ENCODE measurements at regions not wholly inside any gene's neighbourhood (a gene's known extent, or its start where the extent isn't known, plus 50 kb on each side); places are given as distances from the start of the nearest gene placed in this dataset.

DNA sequence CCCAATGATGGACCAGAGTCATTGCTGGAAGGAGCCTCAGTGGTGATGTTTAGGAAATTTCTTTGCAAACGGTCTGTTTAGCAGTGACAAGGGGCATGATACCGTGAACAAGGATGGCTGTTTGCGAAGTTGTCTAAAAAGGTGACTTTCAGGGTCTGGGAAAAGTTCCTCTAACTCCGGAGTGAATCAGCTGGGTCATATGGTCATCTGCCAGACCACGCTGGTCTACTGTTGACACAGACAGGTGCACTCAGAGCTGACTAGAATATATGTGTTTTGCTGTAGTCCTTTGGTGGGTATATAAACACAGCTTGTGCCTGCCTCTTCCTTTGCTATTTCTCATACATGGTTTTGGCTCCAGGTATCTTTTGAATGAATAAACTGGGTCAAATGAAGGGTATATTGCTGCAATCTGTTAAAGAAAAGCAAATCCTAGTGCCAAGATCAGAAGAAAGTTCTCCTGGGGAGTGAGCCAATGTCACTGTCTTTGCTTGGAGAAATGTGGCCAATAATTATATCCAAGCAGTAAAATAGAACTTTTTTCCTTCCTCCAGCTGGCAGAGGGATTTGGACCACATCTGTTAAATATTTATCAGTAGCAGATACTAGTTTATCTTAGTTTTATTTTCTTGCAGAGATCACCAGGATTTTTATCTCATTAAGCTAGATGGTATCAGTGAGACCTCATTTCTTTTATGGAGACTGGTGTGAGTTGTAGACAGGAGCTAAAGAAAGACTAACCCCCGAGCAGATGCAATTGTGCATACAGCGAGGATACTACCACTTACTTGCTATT lies 286.0 kb downstream of the TRIB2 start:
- TF ChIP-seq GATA3 (IDR thresholded peaks at IDR 0.05; ENCODE audit: low read depth, low read length) (no peak), GATA2 (IDR thresholded peaks at IDR 0.05; ENCODE audit: low read depth, low read length) (no peak)

DNA sequence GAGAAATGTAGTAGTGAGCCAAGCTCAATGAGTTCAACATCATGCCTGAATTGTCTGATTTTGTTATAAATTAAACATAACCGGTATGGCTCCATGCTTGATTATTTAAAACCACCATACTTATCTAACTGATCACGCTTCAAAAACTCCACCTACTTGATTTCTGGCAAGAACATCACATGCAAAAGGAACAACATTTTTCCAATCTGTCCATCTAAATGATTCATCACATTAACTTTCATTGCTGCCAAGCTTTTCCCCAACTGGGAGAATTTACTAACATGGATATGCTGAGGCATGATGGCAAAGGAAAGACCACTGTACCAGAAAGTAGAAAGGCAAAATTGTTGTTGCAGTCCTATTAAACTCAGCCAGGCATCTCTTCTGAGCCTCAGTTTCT lies 286.8 kb downstream of the TRIB2 start:
- TF ChIP-seq GATA3 (IDR thresholded peaks at IDR 0.05; ENCODE audit: low read depth, low read length): no peak
- TF ChIP-seq GATA2 (IDR thresholded peaks at IDR 0.05; ENCODE audit: low read depth, low read length): no peak

- peak; percentile 81 for TF ChIP-seq GATA2 (IDR thresholded peaks at IDR 0.05; ENCODE audit: low read depth, low read length)
- TF ChIP-seq GATA3 (IDR thresholded peaks at IDR 0.05; ENCODE audit: low read depth, low read length): peak; percentile 97
Observed at GRCh38 chr2:13005048-13005447, 288.3 kb downstream of the TRIB2 start.

DNA sequence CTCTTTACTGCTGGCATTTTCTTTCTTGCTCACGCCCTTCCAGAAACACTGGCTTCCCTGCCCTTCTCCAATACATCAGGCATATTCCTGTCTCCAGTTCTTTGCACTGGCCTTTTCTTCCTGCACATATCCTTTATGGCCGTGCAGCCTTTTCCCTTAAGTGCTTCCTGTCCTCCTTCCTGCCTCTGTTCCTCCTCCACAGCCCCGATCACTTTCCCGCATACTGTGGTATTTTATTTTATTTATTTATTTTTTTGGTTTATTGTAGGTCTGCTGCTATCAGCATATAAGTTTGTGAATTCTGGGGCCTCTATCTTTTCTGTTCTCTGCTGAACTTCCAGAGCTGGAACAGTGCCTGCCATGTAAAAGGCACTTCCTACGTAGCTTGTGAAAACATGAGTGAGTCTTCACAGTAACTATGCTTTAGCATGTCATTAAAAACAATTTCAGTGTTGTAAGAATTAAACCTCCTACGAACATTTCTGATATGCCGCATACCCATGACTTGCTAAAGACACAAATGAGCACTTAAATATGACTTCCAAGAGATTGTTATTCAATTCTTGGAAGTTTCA lies 289.1 kb downstream of the TRIB2 start:
- TF ChIP-seq GATA2 (IDR thresholded peaks at IDR 0.05; ENCODE audit: low read depth, low read length) (no peak), GATA3 (IDR thresholded peaks at IDR 0.05; ENCODE audit: low read depth, low read length) (no peak)

- TF ChIP-seq GATA2 (IDR thresholded peaks at IDR 0.05; ENCODE audit: low read depth, low read length) (no peak), GATA3 (IDR thresholded peaks at IDR 0.05; ENCODE audit: low read depth, low read length) (no peak)
Observed at GRCh38 chr2:13006426-13006825, 289.7 kb downstream of the TRIB2 start.

DNA sequence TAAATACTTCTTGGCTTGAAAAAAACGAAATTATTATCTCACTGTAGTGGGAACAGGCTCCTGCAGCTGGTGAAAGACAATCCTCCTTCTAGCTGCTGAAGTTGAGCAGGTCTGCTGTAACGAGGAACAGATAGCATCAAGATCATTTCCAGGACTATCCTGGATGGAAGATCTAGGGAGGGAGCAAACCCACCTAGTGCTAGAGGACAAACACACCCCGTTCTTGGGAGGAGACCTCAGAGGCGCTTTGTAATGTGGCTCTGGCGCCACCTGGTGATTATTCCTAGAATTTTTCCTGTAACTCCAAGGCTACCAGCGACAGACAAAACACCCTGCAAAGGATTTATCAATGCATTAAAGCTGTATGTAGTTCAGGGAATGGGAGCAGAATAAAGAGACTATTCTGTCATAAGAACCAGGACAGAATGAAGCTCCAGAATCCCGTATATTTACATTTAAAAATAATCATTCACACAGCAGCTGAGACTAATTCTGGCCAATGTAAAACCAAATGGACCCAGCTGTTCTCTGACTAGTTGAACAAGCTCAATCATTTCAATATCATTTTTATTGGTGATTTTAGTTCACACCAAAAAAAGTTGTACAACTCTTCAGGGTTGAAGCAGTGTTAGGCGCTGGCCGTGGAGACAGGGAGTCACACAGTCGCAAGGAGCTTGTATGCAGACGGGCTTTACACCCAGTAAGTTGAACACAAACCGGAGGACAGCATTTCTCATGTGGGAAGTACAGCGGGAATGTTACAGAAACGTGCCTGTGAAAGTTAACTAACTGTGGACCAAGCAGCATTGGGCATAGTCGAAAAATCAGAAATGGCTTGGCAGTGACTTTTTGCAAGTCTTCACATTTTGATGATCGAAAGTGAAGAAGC lies 290.3 kb downstream of the TRIB2 start:
- TF ChIP-seq GATA3 (IDR thresholded peaks at IDR 0.05; ENCODE audit: low read depth, low read length): peak; percentile 73
- TF ChIP-seq GATA2 (IDR thresholded peaks at IDR 0.05; ENCODE audit: low read depth, low read length): peak; percentile 93

DNA sequence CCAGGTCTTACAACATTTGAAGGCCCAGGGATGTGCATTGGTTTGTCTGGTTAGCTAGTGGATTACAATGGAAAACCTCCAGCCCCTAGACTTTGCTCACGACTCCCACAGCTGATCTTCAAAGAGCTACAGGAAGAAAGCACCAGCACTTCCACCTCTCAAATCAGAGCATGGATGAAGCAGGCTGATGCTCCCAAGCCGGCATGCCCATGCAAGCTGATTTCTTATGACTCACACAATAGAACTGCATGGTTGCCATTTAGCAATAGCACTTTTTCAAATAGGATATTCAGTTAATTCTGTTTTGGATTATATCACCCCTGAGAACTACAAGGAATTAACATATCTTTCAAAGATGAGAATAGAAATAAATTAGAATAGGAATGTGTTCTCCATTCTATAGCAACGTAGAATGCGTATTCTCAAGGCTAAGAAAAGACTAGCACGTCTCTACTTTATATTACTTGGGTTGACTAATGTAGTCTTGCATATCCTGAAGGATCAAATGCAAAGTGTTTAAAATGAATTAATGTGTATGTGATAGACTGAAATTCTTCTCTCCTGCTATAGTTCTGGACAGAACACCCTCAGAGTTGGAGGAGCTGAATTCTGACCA lies 292.4 kb downstream of the TRIB2 start:
- TF ChIP-seq GATA2 (IDR thresholded peaks at IDR 0.05; ENCODE audit: low read depth, low read length) (no peak), GATA3 (IDR thresholded peaks at IDR 0.05; ENCODE audit: low read depth, low read length) (no peak)

- no peak for TF ChIP-seq GATA3 (IDR thresholded peaks at IDR 0.05; ENCODE audit: low read depth, low read length)
- no peak for TF ChIP-seq GATA2 (IDR thresholded peaks at IDR 0.05; ENCODE audit: low read depth, low read length)
Observed at GRCh38 chr2:13010283-13010682, 293.5 kb downstream of the TRIB2 start.

GRCh38 chr2:13014783-13015182 lies 298.0 kb downstream of the TRIB2 start:
- TF ChIP-seq GATA3 (IDR thresholded peaks at IDR 0.05; ENCODE audit: low read depth, low read length) (peak; percentile 98), GATA2 (IDR thresholded peaks at IDR 0.05; ENCODE audit: low read depth, low read length) (peak; percentile 91)

DNA sequence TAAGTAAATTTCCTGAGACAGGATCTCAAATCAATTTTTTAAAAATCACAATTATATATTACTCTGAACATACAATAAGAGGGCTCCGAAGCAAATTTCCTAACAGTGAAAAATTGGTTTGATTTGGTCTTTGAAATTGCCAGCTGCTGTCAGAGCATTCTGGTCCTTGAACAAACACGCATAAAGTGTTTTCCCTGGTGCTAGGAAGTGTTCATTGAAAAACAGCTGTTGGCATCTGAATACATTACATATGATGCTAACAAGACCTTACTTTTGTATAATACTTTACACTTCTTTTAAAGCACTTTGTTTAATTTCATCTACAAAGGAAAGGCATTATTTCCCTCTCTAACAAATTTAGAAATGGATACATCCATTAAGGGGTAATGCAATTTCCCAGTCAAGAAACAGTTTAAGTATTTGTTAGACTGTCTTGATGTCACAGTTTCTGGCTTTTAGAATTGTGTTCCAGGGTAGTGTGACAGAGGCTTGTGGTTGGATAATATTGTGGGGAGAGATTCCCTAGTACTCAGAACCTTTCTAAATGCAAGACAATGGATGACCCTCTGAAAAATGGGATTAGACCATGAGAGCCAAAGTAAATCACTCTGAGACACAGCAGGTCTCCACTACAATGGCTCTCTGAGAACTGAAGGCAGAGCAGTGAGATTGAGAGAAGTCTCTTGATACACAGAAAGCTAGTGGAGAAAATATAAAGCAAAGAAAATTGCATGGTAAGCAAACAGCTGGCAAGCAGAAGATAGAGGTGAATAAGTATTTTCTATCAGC lies 299.0 kb downstream of the TRIB2 start:
- TF ChIP-seq GATA3 (IDR thresholded peaks at IDR 0.05; ENCODE audit: low read depth, low read length) (no peak), GATA2 (IDR thresholded peaks at IDR 0.05; ENCODE audit: low read depth, low read length) (no peak)

GRCh38 chr2:13018490-13018889 lies 301.8 kb downstream of the TRIB2 start:
- no peak for TF ChIP-seq GATA2 (IDR thresholded peaks at IDR 0.05; ENCODE audit: low read depth, low read length)
- no peak for TF ChIP-seq GATA3 (IDR thresholded peaks at IDR 0.05; ENCODE audit: low read depth, low read length)

- TF ChIP-seq GATA3 (IDR thresholded peaks at IDR 0.05; ENCODE audit: low read depth, low read length) (no peak), GATA2 (IDR thresholded peaks at IDR 0.05; ENCODE audit: low read depth, low read length) (no peak)
Observed at GRCh38 chr2:13019781-13020180, 303.0 kb downstream of the TRIB2 start.

DNA sequence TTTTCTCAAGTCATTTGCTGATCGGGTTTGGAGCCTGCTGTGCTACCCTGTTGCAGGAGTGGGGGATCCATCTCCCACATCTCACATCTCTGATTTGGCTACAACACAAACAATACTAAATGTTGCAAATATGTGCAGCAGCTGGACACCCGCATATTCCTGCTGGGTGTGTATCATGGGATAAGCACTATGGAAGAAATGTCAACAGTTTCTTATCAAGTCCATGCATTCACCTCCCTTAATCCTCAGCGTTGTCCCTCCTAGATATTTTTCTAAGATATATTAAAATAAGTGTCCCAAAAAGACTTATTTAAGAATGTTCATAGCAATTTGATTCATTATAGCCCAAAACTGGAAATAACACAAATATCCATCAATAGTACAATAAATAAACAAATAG lies 303.7 kb downstream of the TRIB2 start:
- TF ChIP-seq GATA2 (IDR thresholded peaks at IDR 0.05; ENCODE audit: low read depth, low read length) (no peak), GATA3 (IDR thresholded peaks at IDR 0.05; ENCODE audit: low read depth, low read length) (no peak)

Data from SH-SY5Y (cell line).